HEK293 (cell line): ENCODE measurements at regions not wholly inside any gene's neighbourhood (a gene's known extent, or its start where the extent isn't known, plus 50 kb on each side); places are given as distances from the start of the nearest gene placed in this dataset.

Experiments used
- CTCF ChIA-PET: fragments of 350-600 bp; formaldehyde crosslinking; extraction: SDS; loops from one replicate; lab custom pipeline; 2021; ENCODE audit warnings: antibody characterized with exemption; lab: Yijun Ruan, JAX
- POLR2A ChIA-PET: fragments of 300-600 bp; formaldehyde crosslinking; extraction: SDS; loops from one replicate; lab custom pipeline; 2020; ENCODE audit warnings: antibody characterized with exemption, inconsistent platforms; lab: Yijun Ruan, JAX
- H3K27ac ChIP-seq: fragments of 200-500 bp; sonication (Bioruptor generic); 2 replicates; pipeline ENCODE4 v1.5.1; 2014; ENCODE audit warnings: low read depth, low read length, control low read depth, inconsistent platforms; ENCODE audit errors: extremely low read depth
- H3K36me3 ChIP-seq, 2 experiments: fragments of 200-500 bp in 1 of 2; sonication (Bioruptor generic) in 1 of 2; 1 replicate in 1 of 2; 2 replicates in 1 of 2; pipeline ENCODE4 v1.5.1; 2014 to 2017; ENCODE audit warnings: inconsistent platforms in 2 of 2, low read length in 2 of 2; ENCODE audit not compliant: control insufficient read depth in 2 of 2, insufficient read depth in 1 of 2
- H3K4me1 ChIP-seq: fragments of 200-500 bp; sonication (Bioruptor generic); 2 replicates; pipeline ENCODE4 v1.5.1; 2014; ENCODE audit warnings: mild to moderate bottlenecking, low read length, inconsistent platforms; ENCODE audit not compliant: control insufficient read depth, insufficient read depth
- H3K4me3 ChIP-seq: 2 replicates; pipeline ENCODE4 v1.5.1; 2011; ENCODE audit warnings: low read depth, mild to moderate bottlenecking, control low read depth, low read length, moderate library complexity
- H3K9me3 ChIP-seq: fragments of 200-500 bp; sonication (Bioruptor generic); 2 replicates; pipeline ENCODE4 v1.5.1; 2014; ENCODE audit warnings: low read depth, low read length, inconsistent platforms; ENCODE audit not compliant: control insufficient read depth, insufficient read depth
- BCL11A ChIP-seq: fragments of 450-650 bp; formaldehyde crosslinking; IDR thresholded peaks from 2 replicates; pipeline ENCODE4 v1.5.1; 2016; ENCODE audit warnings: low read depth, missing biosample characterization, missing genetic modification characterization
- GLI2 ChIP-seq: fragments of 450-650 bp; formaldehyde crosslinking; IDR thresholded peaks from 2 replicates; pipeline ENCODE4; 2017; ENCODE audit warnings: missing biosample characterization, missing genetic modification characterization, low read depth, borderline replicate concordance
- GLIS1 ChIP-seq: fragments of 450-650 bp; formaldehyde crosslinking; IDR thresholded peaks from 2 replicates; pipeline ENCODE4 v1.5.1; 2016; ENCODE audit warnings: missing biosample characterization, missing genetic modification characterization
- HOXD13 ChIP-seq: sonication (generic); formaldehyde crosslinking; IDR thresholded peaks from 2 replicates; pipeline ENCODE4 v1.8.0; 2022; ENCODE audit warnings: missing genetic modification reagents, borderline replicate concordance
- KLF7 ChIP-seq: fragments of 450-650 bp; formaldehyde crosslinking; IDR thresholded peaks from 2 replicates; pipeline ENCODE4 v1.5.1; 2016; ENCODE audit warnings: missing biosample characterization, missing genetic modification characterization, borderline replicate concordance
- MEIS1 ChIP-seq: sonication (generic); formaldehyde crosslinking; IDR thresholded peaks from 2 replicates; pipeline ENCODE4 v1.8.1; 2022; ENCODE audit warnings: missing genetic modification reagents, mild to moderate bottlenecking, borderline replicate concordance
- REPIN1 ChIP-seq: fragments of 450-650 bp; formaldehyde crosslinking; IDR thresholded peaks from 2 replicates; pipeline ENCODE4 v1.5.1; 2017; ENCODE audit warnings: missing biosample characterization, missing genetic modification characterization, low read depth
- REST ChIP-seq: fragments of 450-650 bp; formaldehyde crosslinking; IDR thresholded peaks from 2 replicates; pipeline ENCODE4 v1.5.1; 2016; ENCODE audit warnings: missing biosample characterization, missing genetic modification characterization
- SALL2 ChIP-seq: fragments of 450-650 bp; formaldehyde crosslinking; IDR thresholded peaks from 2 replicates; pipeline ENCODE4 v1.5.0; 2017; ENCODE audit warnings: missing biosample characterization, mild to moderate bottlenecking, missing genetic modification characterization, borderline replicate concordance
- ZBTB21 ChIP-seq: fragments of 450-650 bp; formaldehyde crosslinking; IDR thresholded peaks from 2 replicates; pipeline ENCODE4 v1.5.1; 2017; ENCODE audit warnings: missing biosample characterization, missing genetic modification characterization
- ZNF221 ChIP-seq: fragments of 450-650 bp; formaldehyde crosslinking; IDR thresholded peaks from 2 replicates; pipeline ENCODE4 v1.5.1; 2017; ENCODE audit warnings: missing biosample characterization, missing genetic modification characterization, borderline replicate concordance
- ZNF24 ChIP-seq: fragments of 450-650 bp; formaldehyde crosslinking; IDR thresholded peaks from 2 replicates; pipeline ENCODE4 v1.5.1; 2016; ENCODE audit warnings: missing biosample characterization, missing genetic modification characterization
- ZNF37A ChIP-seq: fragments of 450-650 bp; IDR thresholded peaks from 2 replicates; pipeline ENCODE4 v1.5.1; 2018; ENCODE audit warnings: missing biosample characterization, missing genetic modification characterization
- ZNF692 ChIP-seq: fragments of 450-650 bp; formaldehyde crosslinking; IDR thresholded peaks from 2 replicates; pipeline ENCODE4 v1.5.1; 2016; ENCODE audit warnings: missing biosample characterization, missing genetic modification characterization
- ZNF76 ChIP-seq: fragments of 450-650 bp; formaldehyde crosslinking; IDR thresholded peaks from 2 replicates; pipeline ENCODE4; 2016; ENCODE audit warnings: low read depth, missing biosample characterization, missing genetic modification characterization, borderline replicate concordance
- TF ChIP-seq, protein P1 (sequence below): fragments of 450-650 bp; formaldehyde crosslinking; IDR thresholded peaks from 2 replicates; pipeline ENCODE4 v1.5.1; 2017; ENCODE audit warnings: missing biosample characterization, missing genetic modification characterization
- TF ChIP-seq, protein P2 (sequence below): IDR thresholded peaks from 2 replicates; pipeline ENCODE4 v1.6.1; 2011; ENCODE audit warnings: mild to moderate bottlenecking, low read depth, low read length, borderline replicate concordance
- TF ChIP-seq, protein P3 (sequence below): fragments of 450-650 bp; formaldehyde crosslinking; IDR thresholded peaks from 2 replicates; pipeline ENCODE4 v1.5.1; 2016; ENCODE audit warnings: missing biosample characterization, missing genetic modification characterization

- TF ChIP-seq REST (tag by site-specific recombination) (no peak), ZNF37A (tag by site-specific recombination) (no peak), HOXD13 (no peak), ZNF76 (tag by site-specific recombination) (no peak), ZNF24 (tag by site-specific recombination) (no peak), GLIS1 (tag by site-specific recombination) (no peak), ZBTB21 (tag by site-specific recombination) (no peak), GLI2 (tag by site-specific recombination) (no peak)
These were observed 430.1 kb downstream of the ANKRD50 start (continued) for GRCh38 chr4:124282301-124282898.

DNA sequence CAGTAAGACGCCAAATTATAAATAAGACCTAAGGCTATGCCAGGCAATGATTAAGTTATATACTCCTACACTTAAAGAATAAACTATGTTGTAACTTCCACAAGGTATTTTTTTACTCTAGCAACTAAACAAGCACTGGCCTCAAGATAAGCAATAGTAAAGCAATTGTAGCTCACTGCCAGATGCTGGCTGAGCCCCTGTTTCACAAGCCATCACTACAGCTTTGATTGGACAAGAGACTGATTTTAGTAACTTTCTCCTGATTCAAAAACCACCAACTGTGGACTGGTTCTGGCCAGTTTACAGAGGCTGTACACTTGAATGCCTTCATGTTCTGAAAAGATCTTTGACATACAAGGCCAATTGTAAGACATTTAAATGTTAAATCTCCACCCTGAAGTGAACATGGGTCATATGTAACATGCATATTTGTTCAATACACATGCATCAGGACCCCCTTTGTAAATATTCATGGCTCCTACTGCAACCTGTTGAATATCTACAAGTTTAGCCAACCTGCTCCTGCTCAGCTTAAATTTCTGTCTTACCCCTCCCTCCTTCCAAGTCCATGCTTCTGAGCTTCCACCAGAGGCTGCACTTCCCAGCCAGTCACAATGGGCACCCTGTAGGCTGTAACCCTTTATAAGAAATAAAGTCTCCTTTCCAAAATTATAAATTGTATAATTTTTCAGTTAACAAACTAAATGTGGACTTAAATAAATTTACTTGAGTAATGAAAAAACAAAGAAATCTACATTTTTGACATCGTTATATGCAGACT is 423.6 kb downstream of the ANKRD50 start:
- H3K4me3 ChIP-seq: no peak overlapping the region
- ChIA-PET CTCF (interaction anchor here (0.7 kb wide), 1 partner anchor 13 kb away, joined by 4 read pairs; no protein-coding TSS in a partner anchor), POLR2A (no interaction called here)
- no peaks in the 10 kb centered on the region for H3K4me1 ChIP-seq
- no peaks in the 10 kb centered on the region for H3K36me3 ChIP-seq
- H3K27ac ChIP-seq: no peak overlapping the region
- no peaks in the 10 kb centered on the region for H3K9me3 ChIP-seq
- TF ChIP-seq, protein P1, sequence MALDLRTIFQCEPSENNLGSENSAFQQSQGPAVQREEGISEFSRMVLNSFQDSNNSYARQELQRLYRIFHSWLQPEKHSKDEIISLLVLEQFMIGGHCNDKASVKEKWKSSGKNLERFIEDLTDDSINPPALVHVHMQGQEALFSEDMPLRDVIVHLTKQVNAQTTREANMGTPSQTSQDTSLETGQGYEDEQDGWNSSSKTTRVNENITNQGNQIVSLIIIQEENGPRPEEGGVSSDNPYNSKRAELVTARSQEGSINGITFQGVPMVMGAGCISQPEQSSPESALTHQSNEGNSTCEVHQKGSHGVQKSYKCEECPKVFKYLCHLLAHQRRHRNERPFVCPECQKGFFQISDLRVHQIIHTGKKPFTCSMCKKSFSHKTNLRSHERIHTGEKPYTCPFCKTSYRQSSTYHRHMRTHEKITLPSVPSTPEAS (tag by site-specific recombination): no peak
- TF ChIP-seq ZNF221 (tag by site-specific recombination): no peak
- TF ChIP-seq, protein P2, sequence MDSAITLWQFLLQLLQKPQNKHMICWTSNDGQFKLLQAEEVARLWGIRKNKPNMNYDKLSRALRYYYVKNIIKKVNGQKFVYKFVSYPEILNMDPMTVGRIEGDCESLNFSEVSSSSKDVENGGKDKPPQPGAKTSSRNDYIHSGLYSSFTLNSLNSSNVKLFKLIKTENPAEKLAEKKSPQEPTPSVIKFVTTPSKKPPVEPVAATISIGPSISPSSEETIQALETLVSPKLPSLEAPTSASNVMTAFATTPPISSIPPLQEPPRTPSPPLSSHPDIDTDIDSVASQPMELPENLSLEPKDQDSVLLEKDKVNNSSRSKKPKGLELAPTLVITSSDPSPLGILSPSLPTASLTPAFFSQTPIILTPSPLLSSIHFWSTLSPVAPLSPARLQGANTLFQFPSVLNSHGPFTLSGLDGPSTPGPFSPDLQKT: no peak
- TF ChIP-seq, protein P3, sequence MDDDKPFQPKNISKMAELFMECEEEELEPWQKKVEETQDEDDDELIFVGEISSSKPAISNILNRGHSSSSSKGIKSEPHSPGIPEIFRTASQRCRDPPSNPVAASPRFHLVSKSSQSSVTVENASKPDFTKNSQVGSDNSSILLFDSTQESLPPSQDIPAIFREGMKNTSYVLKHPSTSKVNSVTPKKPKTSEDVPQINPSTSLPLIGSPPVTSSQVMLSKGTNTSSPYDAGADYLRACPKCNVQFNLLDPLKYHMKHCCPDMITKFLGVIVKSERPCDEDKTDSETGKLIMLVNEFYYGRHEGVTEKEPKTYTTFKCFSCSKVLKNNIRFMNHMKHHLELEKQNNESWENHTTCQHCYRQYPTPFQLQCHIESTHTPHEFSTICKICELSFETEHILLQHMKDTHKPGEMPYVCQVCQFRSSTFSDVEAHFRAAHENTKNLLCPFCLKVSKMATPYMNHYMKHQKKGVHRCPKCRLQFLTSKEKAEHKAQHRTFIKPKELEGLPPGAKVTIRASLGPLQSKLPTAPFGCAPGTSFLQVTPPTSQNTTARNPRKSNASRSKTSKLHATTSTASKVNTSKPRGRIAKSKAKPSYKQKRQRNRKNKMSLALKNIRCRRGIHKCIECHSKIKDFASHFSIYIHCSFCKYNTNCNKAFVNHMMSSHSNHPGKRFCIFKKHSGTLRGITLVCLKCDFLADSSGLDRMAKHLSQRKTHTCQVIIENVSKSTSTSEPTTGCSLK: no peak
- no peak for TF ChIP-seq MEIS1
- no peak for TF ChIP-seq REPIN1
- no peak for TF ChIP-seq SALL2 (tag by site-specific recombination)
- no peak for TF ChIP-seq KLF7 (tag by site-specific recombination)
- TF ChIP-seq BCL11A (tag by site-specific recombination): no peak
- TF ChIP-seq ZNF692 (tag by site-specific recombination): no peak
